CD14-positive monocyte (primary cell): ENCODE measurements at regions not wholly inside any gene's neighbourhood (a gene's known extent, or its start where the extent isn't known, plus 50 kb on each side); places are given as distances from the start of the nearest gene placed in this dataset.

ENCODE experiments used
- DNase-seq, 3 donors: peaks; one replicate each; pipeline ENCODE4 v3.0.0-alpha.2; 2011 to 2022
- H2AFZ ChIP-seq: 2 replicates; pipeline ENCODE4 v1.6.0; 2012; ENCODE audit warnings: mild to moderate bottlenecking, low read depth, low read length, inconsistent platforms; ENCODE audit not compliant: insufficient read depth, poor library complexity, severe bottlenecking
- H3K27ac ChIP-seq, 2 donors: 1 replicate in 1 of 2; 2 replicates in 1 of 2; pipeline ENCODE4 v1.5.1; 2012 to 2013; ENCODE audit warnings: low read length in 2 of 2, control low read depth in 1 of 2, inconsistent platforms in 1 of 2, low read depth in 1 of 2, mild to moderate bottlenecking in 1 of 2
- H3K27me3 ChIP-seq, 2 donors: one replicate each; pipeline versions ENCODE4 v1.6.0 to v1.6.1; 2011 to 2013; ENCODE audit warnings: low read length in 2 of 2; ENCODE audit not compliant: control insufficient read depth in 2 of 2, insufficient read depth in 2 of 2
- H3K36me3 ChIP-seq, 2 donors: replicated peaks in 1 of 2; 1 replicate in 1 of 2; 2 replicates in 1 of 2; pipeline versions ENCODE4 v1.5.1 to v1.6.1; 2012 to 2013; ENCODE audit warnings: low read length in 2 of 2, control low read depth in 1 of 2, inconsistent platforms in 1 of 2, mild to moderate bottlenecking in 1 of 2; ENCODE audit not compliant: insufficient read depth in 2 of 2, control insufficient read depth in 1 of 2
- H3K4me1 ChIP-seq, 2 donors: 1 replicate in 1 of 2; 2 replicates in 1 of 2; pipeline versions ENCODE4 v1.5.1 to v1.6.1; 2012 to 2013; ENCODE audit warnings: low read length in 2 of 2, control low read depth in 1 of 2, inconsistent platforms in 1 of 2, mild to moderate bottlenecking in 1 of 2, moderate library complexity in 1 of 2; ENCODE audit not compliant: insufficient read depth in 2 of 2, control insufficient read depth in 1 of 2
- H3K4me2 ChIP-seq: replicated peaks from 2 replicates; pipeline ENCODE3; 2012; ENCODE audit warnings: low read length, moderate library complexity, mild to moderate bottlenecking; ENCODE audit not compliant: poor library complexity, severe bottlenecking; ENCODE audit errors: extremely low read depth
- H3K4me3 ChIP-seq, 3 experiments: fragments of 200-600 bp in 1 of 3; sonication (generic) in 1 of 3; replicated peaks in 1 of 3; 1 replicate in 2 of 3; 2 replicates in 1 of 3; pipeline ENCODE4 v1.5.1; 2011 to 2013; ENCODE audit warnings: low read length in 3 of 3, mild to moderate bottlenecking in 3 of 3, control low read depth in 2 of 3, low read depth in 2 of 3, inconsistent platforms in 1 of 3, moderate library complexity in 1 of 3
- H3K79me2 ChIP-seq: 2 replicates; pipeline ENCODE4 v1.6.0; 2012; ENCODE audit warnings: mild to moderate bottlenecking, control low read depth, inconsistent platforms, low read length, moderate library complexity; ENCODE audit not compliant: insufficient read depth
- H3K9ac ChIP-seq: 2 replicates; pipeline ENCODE4 v1.6.0; 2017; ENCODE audit warnings: low read length, mild to moderate bottlenecking; ENCODE audit not compliant: insufficient read depth, poor library complexity, severe bottlenecking
- H3K9me3 ChIP-seq, 2 donors: replicated peaks in 1 of 2; 1 replicate in 1 of 2; 2 replicates in 1 of 2; pipeline versions ENCODE4 v1.5.1 to v1.6.1; 2012 to 2013; ENCODE audit warnings: low read length in 2 of 2, control low read depth in 1 of 2; ENCODE audit not compliant: control insufficient read depth in 1 of 2, insufficient read depth in 1 of 2
- H4K20me1 ChIP-seq: 2 replicates; pipeline ENCODE4 v1.6.0; 2012; ENCODE audit warnings: mild to moderate bottlenecking, low read length, control low read depth, moderate library complexity; ENCODE audit not compliant: insufficient read depth
- H3K27ac Mint-ChIP-seq, 7 donors: one replicate each; pipeline ENCODE4 v1.8.0; 2020; ENCODE audit warnings: mild to moderate bottlenecking in 7 of 7, mixed read lengths in 7 of 7, moderate library complexity in 6 of 7, inconsistent platforms in 2 of 7
- H3K27me3 Mint-ChIP-seq, 3 donors: one replicate each; pipeline ENCODE4 v1.8.0; 2021 to 2022; ENCODE audit warnings: low read depth in 3 of 3, mild to moderate bottlenecking in 3 of 3, mixed read lengths in 3 of 3, moderate library complexity in 3 of 3, inconsistent platforms in 1 of 3
- H3K36me3 Mint-ChIP-seq, 2 donors: one replicate each; pipeline ENCODE4 v1.8.0; 2020; ENCODE audit warnings: mixed read lengths in 2 of 2, inconsistent platforms in 1 of 2, mild to moderate bottlenecking in 1 of 2
- H3K4me1 Mint-ChIP-seq: one replicate; pipeline ENCODE4 v1.8.0; 2020; ENCODE audit warnings: mild to moderate bottlenecking, mixed read lengths
- H3K4me3 Mint-ChIP-seq, 2 donors: one replicate each; pipeline ENCODE4 v1.8.0; 2020; ENCODE audit warnings: mild to moderate bottlenecking in 2 of 2, mixed read lengths in 2 of 2, moderate library complexity in 1 of 2
- H3K9me3 Mint-ChIP-seq, 7 donors: one replicate each; pipeline ENCODE4 v1.8.0; 2020 to 2022; ENCODE audit warnings: mixed read lengths in 7 of 7, mild to moderate bottlenecking in 6 of 7, moderate library complexity in 6 of 7, inconsistent platforms in 2 of 7
- WGBS: methylation state at CpG from one replicate; pipeline ENCODE4 v1.1.5; 2013; ENCODE audit warnings: missing lambda C conversion rate; ENCODE audit not compliant: insufficient coverage; 5-methylcytosine and 5-hydroxymethylcytosine counted together
- intact Hi-C, 2 donors: fragments of 100-400 bp; cut with micrococcal nuclease; formaldehyde crosslinking; loops; one replicate each; pipeline versions ENCODE4 v1.15.0 to v1.15.1; 2023
- TF ChIP-seq, protein P1 (sequence below): fragments of 200-600 bp; IDR thresholded peaks from one replicate; pipeline ENCODE4 v1.8.0; 2022; ENCODE audit warnings: antibody characterized with exemption, mild to moderate bottlenecking

DNA sequence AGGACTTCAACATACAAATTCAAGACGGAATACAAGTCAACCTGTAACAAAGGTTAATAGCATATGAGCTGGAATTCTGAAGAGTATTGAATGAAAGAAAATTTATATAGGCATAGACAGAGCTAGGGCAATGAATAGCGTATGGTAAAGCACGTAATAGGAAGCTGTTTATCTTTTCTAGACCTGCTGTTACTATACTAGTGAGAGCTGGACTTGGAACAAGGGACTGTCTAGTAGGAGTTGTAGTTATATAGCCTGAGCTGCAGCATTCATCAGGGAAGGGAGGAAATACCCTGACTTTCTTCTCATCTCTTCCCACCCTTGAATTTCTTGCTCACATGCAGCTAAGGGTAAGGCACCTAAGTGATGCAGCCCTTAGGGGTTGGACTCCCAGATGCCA lies 67.5 kb upstream of the PRLR start:
- TF ChIP-seq, protein P1, sequence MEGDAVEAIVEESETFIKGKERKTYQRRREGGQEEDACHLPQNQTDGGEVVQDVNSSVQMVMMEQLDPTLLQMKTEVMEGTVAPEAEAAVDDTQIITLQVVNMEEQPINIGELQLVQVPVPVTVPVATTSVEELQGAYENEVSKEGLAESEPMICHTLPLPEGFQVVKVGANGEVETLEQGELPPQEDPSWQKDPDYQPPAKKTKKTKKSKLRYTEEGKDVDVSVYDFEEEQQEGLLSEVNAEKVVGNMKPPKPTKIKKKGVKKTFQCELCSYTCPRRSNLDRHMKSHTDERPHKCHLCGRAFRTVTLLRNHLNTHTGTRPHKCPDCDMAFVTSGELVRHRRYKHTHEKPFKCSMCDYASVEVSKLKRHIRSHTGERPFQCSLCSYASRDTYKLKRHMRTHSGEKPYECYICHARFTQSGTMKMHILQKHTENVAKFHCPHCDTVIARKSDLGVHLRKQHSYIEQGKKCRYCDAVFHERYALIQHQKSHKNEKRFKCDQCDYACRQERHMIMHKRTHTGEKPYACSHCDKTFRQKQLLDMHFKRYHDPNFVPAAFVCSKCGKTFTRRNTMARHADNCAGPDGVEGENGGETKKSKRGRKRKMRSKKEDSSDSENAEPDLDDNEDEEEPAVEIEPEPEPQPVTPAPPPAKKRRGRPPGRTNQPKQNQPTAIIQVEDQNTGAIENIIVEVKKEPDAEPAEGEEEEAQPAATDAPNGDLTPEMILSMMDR, result no peak
- Histone ChIP-seq H3K4me1 (no peaks in the 10 kb centered on the region), H3K36me3 (no peaks in the 10 kb centered on the region), H3K4me3 (no peak overlapping the region), H2AFZ (no peak overlapping the region), H3K9ac (no peak overlapping the region), H4K20me1 (no peaks in the 10 kb centered on the region), H3K27ac (no peak overlapping the region), H3K4me2 (no peak overlapping the region), H3K9me3 (peaks cover 0 to 4% of the 10 kb centered on the region in 2 donors), H3K27me3 (no peaks in the 10 kb centered on the region), H3K79me2 (no peaks in the 10 kb centered on the region)
- Mint-ChIP-seq H3K4me1 (peaks cover 4% of the 10 kb centered on the region), H3K27me3 (peaks cover 0 to 2% (median 1%) of the 10 kb centered on the region in 3 donors), H3K9me3 (peaks cover 3 to 16% (median 7%) of the 10 kb centered on the region in 7 donors), H3K4me3 (no peak overlapping the region), H3K27ac (no peak overlapping the region), H3K36me3 (peaks cover 2 to 5% of the 10 kb centered on the region in 2 donors)
- intact Hi-C loops, result no loop called here
- DNase-seq, result no peak
- no CpG with 5 or more reads among the region's 3 CpGs for WGBS

DNA sequence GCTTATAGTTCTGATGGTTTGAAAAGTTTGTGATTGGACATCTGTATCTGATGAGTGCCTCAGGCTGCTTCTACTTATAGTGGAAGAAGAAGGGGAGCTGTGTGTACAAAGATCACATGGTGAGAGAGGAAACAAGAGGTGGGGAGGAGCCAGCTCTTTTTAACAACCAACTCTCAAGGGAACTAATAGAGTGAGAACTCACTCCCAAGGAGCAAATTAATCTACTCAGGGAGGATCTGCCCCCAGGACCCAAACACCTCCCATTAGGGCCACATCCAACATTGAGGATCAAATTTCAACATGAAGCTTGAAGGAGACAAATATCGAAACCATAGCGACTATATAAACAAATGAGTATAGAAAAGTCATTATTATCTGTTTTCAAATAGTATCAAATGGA lies 64.7 kb upstream of the PRLR start:
- no peak for DNase-seq
- Histone ChIP-seq H3K9ac (no peak overlapping the region), H3K36me3 (no peaks in the 10 kb centered on the region), H2AFZ (no peak overlapping the region), H4K20me1 (no peaks in the 10 kb centered on the region), H3K4me2 (no peak overlapping the region), H3K27ac (no peak overlapping the region), H3K27me3 (no peaks in the 10 kb centered on the region), H3K79me2 (no peaks in the 10 kb centered on the region), H3K9me3 (peaks cover 7 to 11% of the 10 kb centered on the region in 2 donors), H3K4me3 (no peak overlapping the region), H3K4me1 (no peaks in the 10 kb centered on the region)
- TF ChIP-seq, protein P1, result no peak
- Mint-ChIP-seq H3K27me3 (peaks cover 0 to 1% (median 0%) of the 10 kb centered on the region in 3 donors), H3K9me3 (peaks cover 11 to 35% (median 23%) of the 10 kb centered on the region in 7 donors), H3K4me3 (no peak overlapping the region), H3K4me1 (peaks cover 4% of the 10 kb centered on the region), H3K27ac (peak overlapping the region in 1 of 7 donors; percentile 58), H3K36me3 (peaks cover 2 to 9% of the 10 kb centered on the region in 2 donors)
- WGBS, result no CpG with 5 or more reads among the region's 2 CpGs
- intact Hi-C loops, result no loop called here
